LNCaP clone FGC (cell line): ENCODE measurements at regions not wholly inside any gene's neighbourhood (a gene's known extent, or its start where the extent isn't known, plus 50 kb on each side); places are given as distances from the start of the nearest gene placed in this dataset.

Experiments used
- DNase-seq: peaks from one replicate; pipeline ENCODE4 v3.0.0-alpha.2; 2011; ENCODE audit warnings: low read depth
- H3K4me3 ChIP-seq: 2 replicates; pipeline ENCODE4 v1.5.1; 2011; ENCODE audit warnings: mild to moderate bottlenecking, low read depth, low read length, control low read depth
- CTCF ChIP-seq: IDR thresholded peaks from 2 replicates; pipeline ENCODE4 v1.5.1; 2012; ENCODE audit warnings: mild to moderate bottlenecking; ENCODE audit not compliant: control insufficient read depth, insufficient read depth; ENCODE audit errors: extremely low read depth

GRCh38 chr7:136067277-136067676, 90.1 kb upstream of the MTPN start:
- no peak for DNase-seq
- H3K4me3 ChIP-seq, result no peak overlapping the region
- no peak for TF ChIP-seq CTCF

DNA sequence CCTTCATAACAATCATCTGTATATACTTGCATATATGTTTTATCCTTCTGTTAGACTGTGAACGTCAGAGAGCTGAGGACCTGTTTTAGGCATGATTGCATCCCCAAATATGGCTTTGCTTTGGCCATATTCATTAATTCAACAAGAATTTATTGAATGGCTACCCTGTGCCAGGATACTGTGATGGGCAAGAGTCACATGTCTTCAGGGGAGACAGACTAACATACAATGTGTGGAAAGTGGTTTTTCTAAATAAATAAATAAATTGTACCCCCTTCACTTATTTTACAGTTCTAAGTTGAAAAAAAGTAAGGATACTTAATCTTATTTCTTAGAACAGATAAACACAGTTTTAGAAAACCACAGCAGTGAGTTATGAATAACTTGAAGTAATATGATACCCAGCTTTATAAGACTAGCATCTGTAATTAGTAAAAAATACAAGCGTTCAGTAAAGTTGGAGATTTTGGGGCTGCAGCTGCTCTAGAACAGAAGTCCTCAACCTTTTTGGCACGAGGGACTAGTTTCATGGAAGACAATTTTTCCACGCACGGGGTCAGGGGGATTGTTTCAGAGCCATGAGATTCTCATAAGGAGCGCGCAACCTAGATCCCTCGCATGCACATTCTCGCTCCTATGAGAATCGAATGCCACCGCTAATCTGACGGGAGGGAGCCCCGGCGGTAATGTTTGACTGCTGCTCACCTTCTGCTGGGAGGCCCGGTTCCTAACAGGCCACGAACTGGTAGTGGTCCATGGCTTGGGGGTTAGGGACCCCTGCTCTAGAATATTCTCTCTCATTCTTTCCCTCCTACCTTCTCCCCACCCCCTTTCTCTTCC, 89.4 kb upstream of the MTPN start:
- TF ChIP-seq CTCF, result no peak
- no peak for DNase-seq
- no peak overlapping the region for H3K4me3 ChIP-seq

- TF ChIP-seq CTCF, result no peak
- H3K4me3 ChIP-seq, result no peak overlapping the region
These were observed 87.6 kb upstream of the MTPN start for GRCh38 chr7:136064627-136065237.

DNA sequence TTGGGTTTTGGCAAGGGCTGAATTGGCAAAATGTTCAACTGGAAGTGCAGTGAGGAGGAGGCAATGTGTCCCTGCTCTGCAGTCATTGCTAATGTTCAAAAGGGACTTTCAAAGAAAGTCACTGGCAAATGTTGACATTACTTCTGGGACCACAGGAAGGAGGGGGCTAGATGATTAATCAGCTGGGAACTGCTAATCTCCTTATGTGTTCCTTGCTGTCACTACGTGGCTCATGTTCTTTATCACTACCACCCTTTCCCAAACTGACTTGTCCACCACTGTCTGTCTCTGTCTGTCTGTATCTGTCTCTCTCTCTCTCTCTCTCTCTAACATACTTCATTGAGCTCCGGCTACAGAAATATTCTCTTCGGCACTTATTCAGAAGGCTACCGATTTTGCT, 86.9 kb upstream of the MTPN start:
- no peak overlapping the region for H3K4me3 ChIP-seq
- no peak for TF ChIP-seq CTCF
- no peak for DNase-seq

More at GRCh38 chr7:136064627-136065237, 87.6 kb upstream of the MTPN start:
- no peak for DNase-seq

DNA sequence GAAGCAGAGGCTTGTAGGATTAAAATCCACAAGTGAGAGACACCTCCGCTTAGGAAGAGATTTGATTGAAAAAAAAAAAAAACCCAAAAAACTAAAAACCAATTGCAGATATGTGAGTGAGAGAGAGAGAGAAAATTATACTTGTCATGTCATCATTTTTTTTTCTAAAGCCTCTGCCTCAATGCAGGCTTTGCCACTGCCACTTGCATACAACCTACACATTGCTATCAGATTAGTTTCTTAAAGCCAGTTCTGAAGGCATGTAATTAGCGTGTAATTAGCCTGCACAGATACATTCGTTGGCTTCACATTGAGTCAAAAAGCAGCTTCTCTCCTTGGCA, 86.1 kb upstream of the MTPN start:
- H3K4me3 ChIP-seq, result no peak overlapping the region
- DNase-seq, result no peak
- TF ChIP-seq CTCF, result no peak

GRCh38 chr7:136062625-136063325, 85.6 kb upstream of the MTPN start:
- H3K4me3 ChIP-seq, result no peak overlapping the region
- TF ChIP-seq CTCF, result no peak
- no peak for DNase-seq
